AG09319 (cell line): ENCODE measurements at regions not wholly inside any gene's neighbourhood (a gene's known extent, or its start where the extent isn't known, plus 50 kb on each side); places are given as distances from the start of the nearest gene placed in this dataset.

Experiments used
- DNase-seq: peaks from one replicate; pipeline ENCODE4 v3.0.0-alpha.2; 2010; ENCODE audit warnings: low read depth; ENCODE audit errors: extremely low read depth
- CTCF ChIP-seq: IDR thresholded peaks from 2 replicates; pipeline ENCODE4 v1.5.1; 2011; ENCODE audit warnings: low read depth, mild to moderate bottlenecking, inconsistent platforms, low read length, moderate library complexity

DNA sequence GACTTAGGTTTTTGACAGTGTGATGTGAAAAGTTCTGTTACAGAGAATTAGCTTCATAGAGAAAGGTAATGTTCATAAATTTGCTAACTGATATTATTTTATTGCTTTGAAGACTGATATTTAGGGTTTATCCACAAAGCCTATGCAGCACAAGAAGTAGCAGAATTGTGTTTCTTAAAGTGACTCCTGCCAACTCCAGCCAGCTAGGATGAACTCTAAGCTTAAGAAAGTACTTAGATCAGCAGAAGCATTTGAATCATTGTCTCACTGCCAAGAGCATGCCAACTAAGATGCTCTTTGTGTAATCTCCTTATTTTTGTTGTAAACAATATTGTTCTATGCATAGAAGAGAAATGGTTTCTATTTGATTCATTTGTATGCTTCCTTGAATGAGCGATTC is 589.4 kb upstream of the ADGRL4 start:
- TF ChIP-seq CTCF: no peak
- no peak for DNase-seq

DNA sequence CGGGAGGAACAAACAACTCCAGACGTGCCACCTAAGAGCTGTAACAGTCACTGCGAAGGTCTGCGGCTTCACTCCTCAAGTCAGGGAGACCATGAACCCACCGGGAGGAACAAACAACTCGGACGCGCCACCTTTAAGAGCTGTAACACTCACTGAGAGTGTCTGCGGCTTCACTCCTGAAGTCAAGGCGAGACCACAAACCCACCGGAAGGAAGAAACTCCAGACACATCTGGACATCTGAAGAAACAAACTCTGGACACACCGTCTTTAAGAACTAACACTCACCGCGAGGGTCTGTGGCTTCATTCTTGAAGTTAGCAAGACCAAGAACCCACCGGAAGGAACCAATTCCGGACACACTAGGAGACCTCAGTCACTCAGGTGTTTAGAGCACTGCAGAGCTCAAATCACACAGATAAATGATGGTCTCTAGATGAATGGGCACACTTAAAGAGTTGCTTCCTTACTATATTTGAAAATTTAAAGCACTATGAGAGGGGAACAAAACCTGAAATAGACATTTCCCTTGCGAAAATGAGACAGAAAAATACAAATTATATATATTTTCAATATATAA is 587.7 kb upstream of the ADGRL4 start:
- TF ChIP-seq CTCF: no peak
- DNase-seq: no peak

- TF ChIP-seq CTCF: no peak
- DNase-seq: no peak
Measured at GRCh38 chr1:79592707-79593106, 586.2 kb upstream of the ADGRL4 start.

DNA sequence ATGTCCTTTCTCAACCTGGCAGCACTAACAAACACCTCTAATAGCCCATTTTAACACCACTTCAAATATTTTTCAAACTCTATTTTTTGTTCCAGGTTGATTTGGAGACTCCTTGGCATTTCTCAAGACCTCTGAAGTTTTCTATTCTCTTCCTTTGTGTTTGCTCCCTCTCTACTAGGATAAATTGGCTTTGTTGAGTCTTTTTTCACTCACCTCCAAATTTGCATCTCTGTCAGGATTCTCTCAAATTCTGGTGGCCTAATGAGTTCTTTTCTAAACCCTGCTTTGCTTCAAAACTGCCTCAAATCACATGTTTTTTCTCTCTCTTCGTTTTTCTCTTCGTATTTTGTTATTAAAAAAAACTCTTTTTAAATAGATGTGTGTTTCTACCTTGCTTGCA is 582.2 kb upstream of the ADGRL4 start:
- TF ChIP-seq CTCF: no peak
- no peak for DNase-seq

DNA sequence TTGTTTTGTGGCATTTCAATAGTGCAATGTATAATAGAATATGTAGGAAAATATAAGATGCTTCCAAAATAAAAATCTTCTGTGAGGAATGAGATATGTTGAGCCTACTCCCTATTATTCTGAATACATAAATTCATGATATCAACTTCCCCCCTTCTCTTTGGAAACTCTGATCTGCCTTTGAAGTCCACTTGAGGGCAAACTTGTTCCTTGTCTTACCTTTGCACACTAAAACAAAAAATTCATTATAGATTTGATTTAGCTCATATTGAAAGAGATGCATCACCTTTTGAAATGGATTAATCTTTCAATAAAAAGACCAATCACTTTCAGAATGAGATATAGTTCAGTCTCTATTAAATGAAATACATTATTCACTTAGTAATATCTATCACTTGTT is 580.7 kb upstream of the ADGRL4 start:
- no peak for DNase-seq
- TF ChIP-seq CTCF: no peak

DNA sequence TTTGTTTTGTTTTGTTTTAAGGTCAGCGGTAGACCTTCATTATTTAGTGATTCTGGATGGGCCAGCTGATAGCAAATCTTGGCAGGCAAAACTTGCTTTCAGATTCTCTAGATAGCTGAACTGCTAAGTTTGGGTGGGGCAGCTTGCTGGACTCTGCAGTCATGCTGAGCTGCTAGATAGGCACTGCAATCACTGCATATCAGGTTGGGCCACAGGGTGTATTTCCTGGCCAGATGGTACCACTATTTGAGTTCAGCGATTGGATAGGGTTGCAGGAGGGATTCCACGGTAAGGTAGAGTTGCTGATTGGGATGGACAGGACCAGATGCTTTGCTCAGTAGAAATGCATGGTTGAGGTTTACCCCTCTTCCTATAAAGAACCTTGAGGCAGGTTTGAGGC is 579.3 kb upstream of the ADGRL4 start:
- no peak for DNase-seq
- TF ChIP-seq CTCF: no peak

- DNase-seq: no peak
Measured at GRCh38 chr1:79575424-79575823, 568.9 kb upstream of the ADGRL4 start.

More at GRCh38 chr1:79575424-79575823, 568.9 kb upstream of the ADGRL4 start:
- TF ChIP-seq CTCF: no peak
